Panc1 (cell line): ENCODE measurements at regions not wholly inside any gene's neighbourhood (a gene's known extent, or its start where the extent isn't known, plus 50 kb on each side); places are given as distances from the start of the nearest gene placed in this dataset.

Experiments
- ATAC-seq: fragments of 200-7000 bp; cut with Tn5 transposase; 2 replicates; pipeline ENCODE4 v1.9.1; 2020; ENCODE audit warnings: mild to moderate bottlenecking, moderate library complexity
- BruUV-seq: library from RNA; stranded (reverse); fragments of 400-500 nt; replicated peaks from 2 replicates; lab custom pipeline; 2021; lab: Mats Ljungman, UMichigan
- CTCF ChIA-PET: fragments of 300-600 bp; sonication (Branson Sonifier 250); formaldehyde crosslinking; loops from one replicate; lab custom pipeline; 2022; ENCODE audit warnings: antibody characterized with exemption; lab: Charles Lee
- POLR2A ChIA-PET: fragments of 300-600 bp; sonication (Branson Sonifier 250); formaldehyde crosslinking; loops from one replicate; lab custom pipeline; 2022; ENCODE audit warnings: antibody characterized with exemption; lab: Charles Lee
- DNase-seq: peaks from one replicate; pipeline ENCODE4 v3.0.0-alpha.2; 2010; ENCODE audit warnings: low read depth, low spot score
- H3K27ac ChIP-seq: 2 replicates; pipeline ENCODE4 v1.5.1; 2011; ENCODE audit warnings: mild to moderate bottlenecking, low read length, inconsistent platforms
- H3K27me3 ChIP-seq: fragments of 200-500 bp; sonication (Bioruptor generic); 2 replicates; pipeline ENCODE4 v1.6.0; 2014; ENCODE audit warnings: low read length, inconsistent platforms; ENCODE audit not compliant: control insufficient read depth, insufficient read depth
- H3K36me3 ChIP-seq: fragments of 200-500 bp; sonication (Bioruptor generic); 2 replicates; pipeline ENCODE4 v1.5.1; 2014; ENCODE audit warnings: inconsistent platforms, mild to moderate bottlenecking, low read length, moderate library complexity; ENCODE audit not compliant: control insufficient read depth, insufficient read depth
- H3K4me1 ChIP-seq: 2 replicates; pipeline ENCODE4 v1.5.1; 2011; ENCODE audit warnings: inconsistent platforms, mild to moderate bottlenecking, low read length, moderate library complexity; ENCODE audit not compliant: control insufficient read depth, insufficient read depth
- H3K4me3 ChIP-seq, 2 experiments: 2 replicates each; pipeline ENCODE4 v1.5.1; 2011 to 2012; ENCODE audit warnings: low read depth in 2 of 2, low read length in 2 of 2, mild to moderate bottlenecking in 2 of 2, inconsistent platforms in 1 of 2, moderate library complexity in 1 of 2
- H3K9me3 ChIP-seq: fragments of 200-500 bp; sonication (Bioruptor generic); 2 replicates; pipeline ENCODE4 v1.5.1; 2014; ENCODE audit warnings: low read depth, mild to moderate bottlenecking, inconsistent platforms, low read length, moderate library complexity; ENCODE audit not compliant: control insufficient read depth, insufficient read depth
- POLR2AphosphoS5 ChIP-seq: IDR thresholded peaks from 2 replicates; pipeline ENCODE4 v1.6.1; 2012; ENCODE audit warnings: mild to moderate bottlenecking, low read depth, low read length, moderate library complexity
- SIN3A ChIP-seq: IDR thresholded peaks from 2 replicates; pipeline ENCODE4 v1.6.1; 2012; ENCODE audit warnings: low read depth, mild to moderate bottlenecking, low read length, moderate library complexity, borderline replicate concordance; ENCODE audit not compliant: insufficient read depth
- TCF7L2 ChIP-seq: IDR thresholded peaks from 2 replicates; pipeline ENCODE4 v1.6.1; 2011; ENCODE audit warnings: mild to moderate bottlenecking, low read depth, low read length, inconsistent platforms
- in situ Hi-C: cut with HindIII; loops from 2 replicates; pipeline ENCODE4 v1.10.0; 2016; ENCODE audit warnings: low sequenced_read_pairs, low pct_unique_long_range_greater_than_20kb
- intact Hi-C: fragments of 100-400 bp; cut with micrococcal nuclease; formaldehyde crosslinking; loops from one replicate; pipeline ENCODE4 v1.10.0; 2022; ENCODE audit not compliant: unreplicated experiment
- TF ChIP-seq, protein P1 (sequence below), 2 experiments: IDR thresholded peaks; 2 replicates each; pipeline ENCODE4 v1.6.1; 2011 to 2012; ENCODE audit warnings: low read depth in 2 of 2, control low read depth in 1 of 2, low read length in 1 of 2, mild to moderate bottlenecking in 1 of 2, moderate library complexity in 1 of 2; ENCODE audit not compliant: insufficient read depth in 1 of 2
- TF ChIP-seq, protein P2 (sequence below): fragments of 450-650 bp; IDR thresholded peaks from 2 replicates; pipeline ENCODE4 v1.5.1; 2017; ENCODE audit warnings: mild to moderate bottlenecking

DNA sequence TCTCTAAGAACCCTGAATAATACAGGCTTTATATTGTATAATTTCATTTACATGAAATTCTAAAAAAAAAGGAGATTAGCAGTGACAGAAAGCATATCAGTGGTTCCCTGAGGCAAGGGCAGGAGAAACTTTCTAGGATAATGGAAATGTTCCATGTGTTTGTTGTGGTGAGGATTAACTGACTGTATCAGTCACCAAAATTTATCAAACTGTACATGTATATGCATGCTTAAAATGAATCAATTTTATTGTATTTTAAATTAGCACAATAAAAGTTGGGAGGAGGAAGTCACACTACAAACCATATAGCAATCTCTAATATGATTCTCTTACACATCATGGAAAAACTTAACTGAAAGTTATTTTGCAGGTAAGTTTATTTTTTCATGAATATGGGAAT is 396.8 kb downstream of the EFNB2 start:
- ChIA-PET CTCF (no interaction called here), POLR2A (no interaction called here)
- Histone ChIP-seq H3K27me3 (no peaks in the 10 kb centered on the region), H3K36me3 (no peaks in the 10 kb centered on the region), H3K9me3 (no peaks in the 10 kb centered on the region), H3K4me3 (no peak overlapping the region), H3K4me1 (no peaks in the 10 kb centered on the region), H3K27ac (no peak overlapping the region)
- TF ChIP-seq TCF7L2 (no peak), SIN3A (no peak), POLR2AphosphoS5 (no peak)
- TF ChIP-seq, protein P1, sequence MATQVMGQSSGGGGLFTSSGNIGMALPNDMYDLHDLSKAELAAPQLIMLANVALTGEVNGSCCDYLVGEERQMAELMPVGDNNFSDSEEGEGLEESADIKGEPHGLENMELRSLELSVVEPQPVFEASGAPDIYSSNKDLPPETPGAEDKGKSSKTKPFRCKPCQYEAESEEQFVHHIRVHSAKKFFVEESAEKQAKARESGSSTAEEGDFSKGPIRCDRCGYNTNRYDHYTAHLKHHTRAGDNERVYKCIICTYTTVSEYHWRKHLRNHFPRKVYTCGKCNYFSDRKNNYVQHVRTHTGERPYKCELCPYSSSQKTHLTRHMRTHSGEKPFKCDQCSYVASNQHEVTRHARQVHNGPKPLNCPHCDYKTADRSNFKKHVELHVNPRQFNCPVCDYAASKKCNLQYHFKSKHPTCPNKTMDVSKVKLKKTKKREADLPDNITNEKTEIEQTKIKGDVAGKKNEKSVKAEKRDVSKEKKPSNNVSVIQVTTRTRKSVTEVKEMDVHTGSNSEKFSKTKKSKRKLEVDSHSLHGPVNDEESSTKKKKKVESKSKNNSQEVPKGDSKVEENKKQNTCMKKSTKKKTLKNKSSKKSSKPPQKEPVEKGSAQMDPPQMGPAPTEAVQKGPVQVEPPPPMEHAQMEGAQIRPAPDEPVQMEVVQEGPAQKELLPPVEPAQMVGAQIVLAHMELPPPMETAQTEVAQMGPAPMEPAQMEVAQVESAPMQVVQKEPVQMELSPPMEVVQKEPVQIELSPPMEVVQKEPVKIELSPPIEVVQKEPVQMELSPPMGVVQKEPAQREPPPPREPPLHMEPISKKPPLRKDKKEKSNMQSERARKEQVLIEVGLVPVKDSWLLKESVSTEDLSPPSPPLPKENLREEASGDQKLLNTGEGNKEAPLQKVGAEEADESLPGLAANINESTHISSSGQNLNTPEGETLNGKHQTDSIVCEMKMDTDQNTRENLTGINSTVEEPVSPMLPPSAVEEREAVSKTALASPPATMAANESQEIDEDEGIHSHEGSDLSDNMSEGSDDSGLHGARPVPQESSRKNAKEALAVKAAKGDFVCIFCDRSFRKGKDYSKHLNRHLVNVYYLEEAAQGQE (IDR thresholded peaks at IDR 0.05; ENCODE audit: insufficient read depth in 1 of 2, low read depth in 2 of 2, low read length in 1 of 2), result no peak
- TF ChIP-seq, protein P2, sequence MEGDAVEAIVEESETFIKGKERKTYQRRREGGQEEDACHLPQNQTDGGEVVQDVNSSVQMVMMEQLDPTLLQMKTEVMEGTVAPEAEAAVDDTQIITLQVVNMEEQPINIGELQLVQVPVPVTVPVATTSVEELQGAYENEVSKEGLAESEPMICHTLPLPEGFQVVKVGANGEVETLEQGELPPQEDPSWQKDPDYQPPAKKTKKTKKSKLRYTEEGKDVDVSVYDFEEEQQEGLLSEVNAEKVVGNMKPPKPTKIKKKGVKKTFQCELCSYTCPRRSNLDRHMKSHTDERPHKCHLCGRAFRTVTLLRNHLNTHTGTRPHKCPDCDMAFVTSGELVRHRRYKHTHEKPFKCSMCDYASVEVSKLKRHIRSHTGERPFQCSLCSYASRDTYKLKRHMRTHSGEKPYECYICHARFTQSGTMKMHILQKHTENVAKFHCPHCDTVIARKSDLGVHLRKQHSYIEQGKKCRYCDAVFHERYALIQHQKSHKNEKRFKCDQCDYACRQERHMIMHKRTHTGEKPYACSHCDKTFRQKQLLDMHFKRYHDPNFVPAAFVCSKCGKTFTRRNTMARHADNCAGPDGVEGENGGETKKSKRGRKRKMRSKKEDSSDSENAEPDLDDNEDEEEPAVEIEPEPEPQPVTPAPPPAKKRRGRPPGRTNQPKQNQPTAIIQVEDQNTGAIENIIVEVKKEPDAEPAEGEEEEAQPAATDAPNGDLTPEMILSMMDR, result no peak
- in situ Hi-C loops, result no loop called here
- DNase-seq (no peak), ATAC-seq (no peak)
- no TSS peak for BruUV-seq
- intact Hi-C loops, result no loop called here

DNA sequence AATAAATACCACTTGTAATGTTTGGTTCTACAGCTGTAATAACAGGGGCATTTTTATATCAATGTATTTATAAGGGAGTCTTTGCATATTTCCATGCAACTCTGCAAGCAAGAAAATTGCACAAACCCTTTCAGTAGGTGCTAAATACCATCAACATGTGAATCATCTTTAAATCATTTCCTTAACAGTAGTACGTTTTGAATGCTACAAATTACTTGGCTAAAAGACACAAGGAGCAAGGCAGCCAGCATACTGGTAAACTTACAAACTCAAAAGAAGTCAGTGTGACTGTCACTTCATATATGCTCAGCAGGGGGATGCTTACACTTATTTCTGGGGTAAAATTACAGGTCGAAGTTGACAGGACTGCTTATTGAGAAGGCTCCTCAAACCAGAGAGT is 402.4 kb downstream of the EFNB2 start:
- ChIA-PET CTCF (no interaction called here), POLR2A (no interaction called here)
- no peak for ATAC-seq
- TF ChIP-seq, protein P1 (IDR thresholded peaks at IDR 0.05; ENCODE audit: insufficient read depth in 1 of 2, low read depth in 2 of 2, low read length in 1 of 2), result no peak
- TF ChIP-seq TCF7L2 (no peak), SIN3A (no peak), POLR2AphosphoS5 (no peak)
- TF ChIP-seq, protein P2, result no peak
- no TSS peak for BruUV-seq
- Histone ChIP-seq H3K27me3 (no peaks in the 10 kb centered on the region), H3K9me3 (no peaks in the 10 kb centered on the region), H3K36me3 (no peaks in the 10 kb centered on the region), H3K27ac (no peak overlapping the region), H3K4me1 (no peaks in the 10 kb centered on the region), H3K4me3 (no peak overlapping the region)
- intact Hi-C loops (no loop called here), in situ Hi-C loops (no loop called here)
- DNase-seq, result no peak
